ENCODE measurements at regions not wholly inside any gene's neighbourhood (a gene's known extent, or its start where the extent isn't known, plus 50 kb on each side); places are given as distances from the start of the nearest gene placed in this dataset.

DNA sequence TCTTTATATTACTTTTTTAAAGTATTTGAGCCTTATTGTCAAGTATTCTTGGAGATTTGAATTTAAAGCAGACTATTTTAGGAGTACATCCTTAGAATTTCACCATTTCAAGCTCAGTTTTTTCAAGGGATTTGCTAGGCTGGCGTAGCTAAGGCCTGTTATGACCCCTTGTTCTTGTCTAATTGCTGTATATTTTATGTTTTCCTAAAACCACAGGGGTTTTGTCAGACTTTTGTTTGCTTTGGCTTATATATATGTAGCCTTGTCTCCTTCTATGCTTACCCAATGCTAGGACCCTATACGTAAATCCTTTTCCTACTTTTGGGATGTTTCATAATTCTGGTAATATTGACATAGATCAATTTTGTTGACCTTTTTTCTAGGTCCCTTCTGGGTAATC is 147.0 kb upstream of the SYT10 start:
- ATAC-seq = no peak
- no peak for TF ChIP-seq ZFP3 (CRISPR knock-in tag; IDR thresholded peaks at IDR 0.05)
- TF ChIP-seq OSR1 (CRISPR knock-in tag; IDR thresholded peaks at IDR 0.05) = no peak
- no peak for TF ChIP-seq PATZ1 (CRISPR knock-in tag; IDR thresholded peaks at IDR 0.05; ENCODE audit: borderline replicate concordance)
- no peak for TF ChIP-seq ZNF565 (CRISPR knock-in tag; conservative IDR thresholded peaks at IDR 0.05; ENCODE audit: low read depth)
- TF ChIP-seq TSHZ2 (CRISPR knock-in tag; IDR thresholded peaks at IDR 0.05) = no peak
- TF ChIP-seq CSDC2 (CRISPR knock-in tag; IDR thresholded peaks at IDR 0.05) = no peak
- no peak for TF ChIP-seq ZNF70 (CRISPR knock-in tag; IDR thresholded peaks at IDR 0.05)
- no peak for TF ChIP-seq GLIS3 (CRISPR knock-in tag; IDR thresholded peaks at IDR 0.05)
- no peak for TF ChIP-seq ESRRG (CRISPR knock-in tag; IDR thresholded peaks at IDR 0.05)

- TF ChIP-seq POU6F1 (CRISPR knock-in tag; IDR thresholded peaks at IDR 0.05; ENCODE audit: borderline replicate concordance, low read depth) (no peak), CSRNP3 (CRISPR knock-in tag; IDR thresholded peaks at IDR 0.05) (no peak), RARB (CRISPR knock-in tag; IDR thresholded peaks at IDR 0.05) (no peak)
- no peak for ATAC-seq
Observed at GRCh38 chr12:33587354-33587753, 147.7 kb upstream of the SYT10 start.

DNA sequence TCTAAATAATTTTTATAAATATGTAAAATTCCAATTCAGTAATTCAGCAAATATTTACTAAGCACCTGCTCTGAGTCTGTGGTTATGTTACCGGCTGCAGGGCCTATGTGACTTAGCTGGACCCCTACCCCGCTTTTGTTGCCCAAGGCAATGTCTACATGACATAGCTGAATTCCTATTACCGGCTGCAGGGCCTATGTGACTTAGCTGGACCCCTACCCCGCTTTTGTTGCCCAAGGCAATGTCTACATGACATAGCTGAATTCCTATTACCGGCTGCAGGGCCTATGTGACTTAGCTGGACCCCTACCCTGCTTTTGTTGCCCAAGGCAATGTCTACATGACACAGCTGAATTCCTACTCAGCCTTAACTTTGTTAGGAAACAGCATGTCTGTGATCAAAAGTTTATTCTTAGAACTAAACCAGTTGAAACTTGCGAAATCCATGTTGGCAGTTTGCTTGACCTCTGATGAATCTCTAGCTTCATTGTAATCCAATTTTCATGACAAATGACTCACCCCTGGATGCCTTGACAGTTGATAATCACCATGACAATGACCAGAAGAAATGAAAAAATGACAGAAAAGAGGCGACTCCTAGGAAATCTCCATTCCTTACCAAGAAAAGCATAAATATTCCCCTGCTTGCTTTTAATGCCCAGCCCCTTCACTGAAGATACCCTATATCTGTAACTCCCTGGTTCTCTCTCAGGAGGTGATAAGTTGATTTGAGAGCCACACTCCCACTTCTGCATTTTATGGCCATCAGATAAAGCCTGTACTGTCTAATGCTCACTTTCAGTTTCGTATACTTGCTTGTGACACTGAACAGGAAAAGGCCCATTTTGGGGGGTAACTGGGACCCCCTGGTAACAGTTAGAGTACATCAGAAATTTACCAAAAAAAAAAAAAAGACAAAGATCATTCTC is 148.4 kb upstream of the SYT10 start:
- ATAC-seq = peak; percentile 70
- TF ChIP-seq, protein P1, sequence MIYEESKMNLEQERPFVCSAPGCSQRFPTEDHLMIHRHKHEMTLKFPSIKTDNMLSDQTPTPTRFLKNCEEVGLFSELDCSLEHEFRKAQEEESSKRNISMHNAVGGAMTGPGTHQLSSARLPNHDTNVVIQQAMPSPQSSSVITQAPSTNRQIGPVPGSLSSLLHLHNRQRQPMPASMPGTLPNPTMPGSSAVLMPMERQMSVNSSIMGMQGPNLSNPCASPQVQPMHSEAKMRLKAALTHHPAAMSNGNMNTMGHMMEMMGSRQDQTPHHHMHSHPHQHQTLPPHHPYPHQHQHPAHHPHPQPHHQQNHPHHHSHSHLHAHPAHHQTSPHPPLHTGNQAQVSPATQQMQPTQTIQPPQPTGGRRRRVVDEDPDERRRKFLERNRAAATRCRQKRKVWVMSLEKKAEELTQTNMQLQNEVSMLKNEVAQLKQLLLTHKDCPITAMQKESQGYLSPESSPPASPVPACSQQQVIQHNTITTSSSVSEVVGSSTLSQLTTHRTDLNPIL (CRISPR knock-in tag; IDR thresholded peaks at IDR 0.05; ENCODE audit: low read depth) = peak; percentile 49; the same call in 1 of the 2 replicates
- TF ChIP-seq CSRNP3 (CRISPR knock-in tag; IDR thresholded peaks at IDR 0.05) (no peak), ISL1 (CRISPR knock-in tag; IDR thresholded peaks at IDR 0.05) (peak; percentile 78), PPARA (CRISPR knock-in tag; IDR thresholded peaks at IDR 0.05; ENCODE audit: borderline replicate concordance) (no peak), OSR1 (CRISPR knock-in tag; IDR thresholded peaks at IDR 0.05) (no peak)
